ENCODE measurements at regions not wholly inside any gene's neighbourhood (a gene's known extent, or its start where the extent isn't known, plus 50 kb on each side); places are given as distances from the start of the nearest gene placed in this dataset.
"Not testable (repeated sequence)": the region's sequence is repeated elsewhere in the genome, so short reads cannot be mapped to it uniquely, and the experiment has no call there.

- DNase-seq = no peak
Observed at GRCh38 chr1:228870041-228870713, 134.9 kb downstream of the RHOU start.

GRCh38 chr1:228871314-228872061 is 136.2 kb downstream of the RHOU start:
- no peak for DNase-seq

- DNase-seq = peak; percentile 20
Observed at GRCh38 chr1:228872080-228872479, 136.8 kb downstream of the RHOU start.

GRCh38 chr1:228873709-228874108 is 138.4 kb downstream of the RHOU start:
- DNase-seq = no peak

GRCh38 chr1:228875741-228876140 is 140.5 kb downstream of the RHOU start:
- no peak for DNase-seq

- no peak for DNase-seq
Observed at GRCh38 chr1:228876187-228876586, 140.9 kb downstream of the RHOU start.

- no peak for DNase-seq
Observed at GRCh38 chr1:228879164-228879563, 143.9 kb downstream of the RHOU start.

- DNase-seq = no peak
Observed at GRCh38 chr1:228882041-228882770, 146.9 kb downstream of the RHOU start.

- DNase-seq = no peak
Observed at GRCh38 chr1:228882771-228883450, 147.6 kb downstream of the RHOU start.

GRCh38 chr1:228883535-228883934 is 148.3 kb downstream of the RHOU start:
- DNase-seq = no peak

- no peak for DNase-seq
Observed at GRCh38 chr1:228884196-228884595, 148.9 kb downstream of the RHOU start.

GRCh38 chr1:228884615-228885566 is 149.6 kb downstream of the RHOU start:
- no peak for DNase-seq

GRCh38 chr1:228885845-228886244 is 150.6 kb downstream of the RHOU start:
- no peak for DNase-seq

GRCh38 chr1:228887101-228887500 is 151.8 kb downstream of the RHOU start:
- DNase-seq = no peak

- no peak for DNase-seq
Observed at GRCh38 chr1:228887960-228888359, 152.7 kb downstream of the RHOU start.

GRCh38 chr1:228889289-228889688 is 154.0 kb downstream of the RHOU start:
- DNase-seq = peak; percentile 13

- DNase-seq = no peak
Observed at GRCh38 chr1:228891272-228892034, 156.2 kb downstream of the RHOU start.

GRCh38 chr1:228892200-228892599 is 156.9 kb downstream of the RHOU start:
- not testable (repeated sequence) for DNase-seq

GRCh38 chr1:228894442-228894989 is 159.2 kb downstream of the RHOU start:
- DNase-seq = no peak

- no peak for DNase-seq
Observed at GRCh38 chr1:228897901-228898300, 162.6 kb downstream of the RHOU start.

- peak; percentile 88 for DNase-seq
Observed at GRCh38 chr1:228898582-228898992, 163.3 kb downstream of the RHOU start.
